ENCODE measurements at regions not wholly inside any gene's neighbourhood (a gene's known extent, or its start where the extent isn't known, plus 50 kb on each side); places are given as distances from the start of the nearest gene placed in this dataset.

GRCh38 chr6:14634072-14634471 is 516.5 kb downstream of the CD83 start:
- intact Hi-C loops (cut with DNase I) = no loop called here
- H3K4me3 ChIP-seq = no peak overlapping the region
- no peaks in the 10 kb centered on the region for H3K36me3 ChIP-seq
- DNase-seq (ENCODE audit: extremely low spot score in 2 of 2) = no peak
- H3K9me3 ChIP-seq = no peaks in the 10 kb centered on the region
- H3K4me1 ChIP-seq = peaks cover 8% of the 10 kb centered on the region
- no peak overlapping the region for H3K27ac ChIP-seq
- no peaks in the 10 kb centered on the region for H3K27me3 ChIP-seq
- TF ChIP-seq CTCF (IDR thresholded peaks at IDR 0.05) = no peak
- TF ChIP-seq POLR2A (IDR thresholded peaks at IDR 0.05) = no peak
- TF ChIP-seq POLR2AphosphoS5 (IDR thresholded peaks at IDR 0.05; ENCODE audit: insufficient read depth in 1 of 2, low read depth in 1 of 2) = no peak

- intact Hi-C loops (cut with DNase I) = no loop called here
- TF ChIP-seq POLR2AphosphoS5 (IDR thresholded peaks at IDR 0.05; ENCODE audit: insufficient read depth in 1 of 2, low read depth in 1 of 2) (no peak), CTCF (IDR thresholded peaks at IDR 0.05) (no peak), POLR2A (IDR thresholded peaks at IDR 0.05) (no peak)
- no peaks in the 10 kb centered on the region for H3K27me3 ChIP-seq
- H3K9me3 ChIP-seq = no peaks in the 10 kb centered on the region
- H3K4me3 ChIP-seq = no peak overlapping the region
- H3K36me3 ChIP-seq = no peaks in the 10 kb centered on the region
- H3K4me1 ChIP-seq = peaks cover 13% of the 10 kb centered on the region
- DNase-seq (ENCODE audit: extremely low spot score in 2 of 2) = no peak
- H3K27ac ChIP-seq = no peak overlapping the region
Observed at GRCh38 chr6:14635195-14635594, 517.6 kb downstream of the CD83 start.

GRCh38 chr6:14635934-14636591 is 518.5 kb downstream of the CD83 start:
- H3K36me3 ChIP-seq = no peaks in the 10 kb centered on the region
- intact Hi-C loops (cut with DNase I) = no loop called here
- peaks cover 13% of the 10 kb centered on the region for H3K4me1 ChIP-seq
- H3K9me3 ChIP-seq = no peaks in the 10 kb centered on the region
- H3K27ac ChIP-seq = no peak overlapping the region
- H3K27me3 ChIP-seq = no peaks in the 10 kb centered on the region
- TF ChIP-seq POLR2AphosphoS5 (IDR thresholded peaks at IDR 0.05; ENCODE audit: insufficient read depth in 1 of 2, low read depth in 1 of 2) (no peak), CTCF (IDR thresholded peaks at IDR 0.05) (no peak), POLR2A (IDR thresholded peaks at IDR 0.05) (no peak)
- no peak overlapping the region for H3K4me3 ChIP-seq
- DNase-seq (ENCODE audit: extremely low spot score in 2 of 2) = no peak

GRCh38 chr6:14638435-14638905 is 520.9 kb downstream of the CD83 start:
- Histone ChIP-seq H3K27ac (no peak overlapping the region), H3K36me3 (no peaks in the 10 kb centered on the region), H3K27me3 (no peaks in the 10 kb centered on the region), H3K4me1 (peaks cover 13% of the 10 kb centered on the region), H3K4me3 (peak overlapping the region in 1 of 2 donors; percentile 11), H3K9me3 (no peaks in the 10 kb centered on the region)
- intact Hi-C loops (cut with DNase I) = no loop called here
- DNase-seq (ENCODE audit: extremely low spot score in 2 of 2) = no peak
- no peak for TF ChIP-seq CTCF (IDR thresholded peaks at IDR 0.05)
- TF ChIP-seq POLR2AphosphoS5 (IDR thresholded peaks at IDR 0.05; ENCODE audit: insufficient read depth in 1 of 2, low read depth in 1 of 2) = no peak
- TF ChIP-seq POLR2A (IDR thresholded peaks at IDR 0.05) = no peak
